VCaP (cell line): ENCODE measurements at regions not wholly inside any gene's neighbourhood (a gene's known extent, or its start where the extent isn't known, plus 50 kb on each side); places are given as distances from the start of the nearest gene placed in this dataset.

Source experiments
- H3K27ac ChIP-seq: fragments of 450-650 bp; 2 replicates; pipeline ENCODE4 v1.5.1; 2017
- CTCF ChIP-seq: fragments of 450-650 bp; conservative IDR thresholded peaks from 2 replicates; pipeline ENCODE4 v1.5.1; 2017; ENCODE audit warnings: mild to moderate bottlenecking, moderate library complexity

GRCh38 chr7:16167526-16167925 is 253.8 kb downstream of the CRPPA start:
- no peak for TF ChIP-seq CTCF
- no peak overlapping the region for H3K27ac ChIP-seq

- TF ChIP-seq CTCF: no peak
- H3K27ac ChIP-seq: no peak overlapping the region
Observed at GRCh38 chr7:16144361-16144760, 277.0 kb downstream of the CRPPA start.

GRCh38 chr7:16137944-16138343 is 283.4 kb downstream of the CRPPA start:
- TF ChIP-seq CTCF: no peak

GRCh38 chr7:16136896-16137295 is 284.4 kb downstream of the CRPPA start:
- TF ChIP-seq CTCF: no peak
- H3K27ac ChIP-seq: no peak overlapping the region

More at GRCh38 chr7:16137944-16138343, 283.4 kb downstream of the CRPPA start:
- H3K27ac ChIP-seq: no peak overlapping the region

- no peak overlapping the region for H3K27ac ChIP-seq
- no peak for TF ChIP-seq CTCF
Observed at GRCh38 chr7:16135658-16136057, 285.7 kb downstream of the CRPPA start.

GRCh38 chr7:16130111-16131110 is 290.9 kb downstream of the CRPPA start:
- no peak overlapping the region for H3K27ac ChIP-seq
- TF ChIP-seq CTCF: no peak

GRCh38 chr7:16129431-16130110 is 291.8 kb downstream of the CRPPA start:
- no peak overlapping the region for H3K27ac ChIP-seq
- TF ChIP-seq CTCF: no peak
